ENCODE measurements at regions not wholly inside any gene's neighbourhood (a gene's known extent, or its start where the extent isn't known, plus 50 kb on each side); places are given as distances from the start of the nearest gene placed in this dataset.
A peak's percentile ranks its signal among the peaks of the same experiment; 100 is the strongest.

- no peak for DNase-seq (ENCODE audit: low read depth in 2 of 2)
These were observed 476.5 kb upstream of the ACVR2A start for GRCh38 chr2:147368306-147368705.

GRCh38 chr2:147366279-147366678 lies 478.6 kb upstream of the ACVR2A start:
- no peak for DNase-seq (ENCODE audit: low read depth in 2 of 2)

GRCh38 chr2:147365622-147366021 lies 479.2 kb upstream of the ACVR2A start:
- no peak for DNase-seq (ENCODE audit: low read depth in 2 of 2)

- DNase-seq (ENCODE audit: low read depth in 2 of 2): no peak
These were observed 480.2 kb upstream of the ACVR2A start for GRCh38 chr2:147364597-147364996.

- no peak for DNase-seq (ENCODE audit: low read depth in 2 of 2)
These were observed 481.6 kb upstream of the ACVR2A start for GRCh38 chr2:147363181-147363580.

- no peak for DNase-seq (ENCODE audit: low read depth in 2 of 2)
These were observed 486.5 kb upstream of the ACVR2A start for GRCh38 chr2:147358375-147358774.

GRCh38 chr2:147356157-147356556 lies 488.7 kb upstream of the ACVR2A start:
- no peak for DNase-seq (ENCODE audit: low read depth in 2 of 2)

GRCh38 chr2:147355706-147356105 lies 489.1 kb upstream of the ACVR2A start:
- no peak for DNase-seq (ENCODE audit: low read depth in 2 of 2)

- no peak for DNase-seq (ENCODE audit: low read depth in 2 of 2)
These were observed 491.8 kb upstream of the ACVR2A start for GRCh38 chr2:147353072-147353381.

GRCh38 chr2:147352264-147353071 lies 492.4 kb upstream of the ACVR2A start:
- DNase-seq (ENCODE audit: low read depth in 2 of 2): no peak

GRCh38 chr2:147351784-147352183 lies 493.0 kb upstream of the ACVR2A start:
- no peak for DNase-seq (ENCODE audit: low read depth in 2 of 2)

GRCh38 chr2:147348931-147349555 lies 495.8 kb upstream of the ACVR2A start:
- DNase-seq (ENCODE audit: low read depth in 2 of 2): no peak

- DNase-seq (ENCODE audit: low read depth in 2 of 2): no peak
These were observed 498.7 kb upstream of the ACVR2A start for GRCh38 chr2:147346142-147346541.

GRCh38 chr2:147345246-147345645 lies 499.6 kb upstream of the ACVR2A start:
- DNase-seq (ENCODE audit: low read depth in 2 of 2): peak in 1 of 2 donors; percentile 0

GRCh38 chr2:147342329-147342728 lies 502.5 kb upstream of the ACVR2A start:
- DNase-seq (ENCODE audit: low read depth in 2 of 2): no peak

GRCh38 chr2:147331790-147332419 lies 512.9 kb upstream of the ACVR2A start:
- DNase-seq (ENCODE audit: low read depth in 2 of 2): no peak

- no peak for DNase-seq (ENCODE audit: low read depth in 2 of 2)
These were observed 513.9 kb upstream of the ACVR2A start for GRCh38 chr2:147330925-147331324.

- no peak for DNase-seq (ENCODE audit: low read depth in 2 of 2)
These were observed 517.2 kb upstream of the ACVR2A start for GRCh38 chr2:147327613-147328012.

- DNase-seq (ENCODE audit: low read depth in 2 of 2): no peak
These were observed 518.8 kb upstream of the ACVR2A start for GRCh38 chr2:147325990-147326389.

GRCh38 chr2:147320146-147320545 lies 524.7 kb upstream of the ACVR2A start:
- DNase-seq (ENCODE audit: low read depth in 2 of 2): no peak

GRCh38 chr2:147311058-147311430 lies 533.8 kb upstream of the ACVR2A start:
- no peak for DNase-seq (ENCODE audit: low read depth in 2 of 2)

GRCh38 chr2:147310335-147311057 lies 534.3 kb upstream of the ACVR2A start:
- DNase-seq (ENCODE audit: low read depth in 2 of 2): no peak

Measured in dermis microvascular lymphatic vessel endothelial cell (primary cell).